Right lobe of liver (tissue), 4 donors: ENCODE measurements at regions not wholly inside any gene's neighbourhood (a gene's known extent, or its start where the extent isn't known, plus 50 kb on each side); places are given as distances from the start of the nearest gene placed in this dataset.

Experiments used
- POLR2A ChIP-seq: fragments of 450-650 bp; IDR thresholded peaks from one replicate; pipeline ENCODE4 v1.6.1; 2017; ENCODE audit warnings: antibody characterized with exemption, mild to moderate bottlenecking
- TF ChIP-seq, protein P1 (sequence below), 4 donors: fragments of 200-600 bp in 3 of 4; fragments of 450-650 bp in 1 of 4; IDR thresholded peaks; one replicate each; pipeline versions ENCODE4 v1.5.1 to v1.8.0; 2016 to 2022; ENCODE audit warnings: antibody characterized with exemption in 4 of 4, mild to moderate bottlenecking in 2 of 4
- donor health status: DM: no; HTN: no; CAD: no.
- donor health status: DM: no; HTN: no; CAD: no.
- donor health status: DM: no; HTN: yes; CAD: no.

DNA sequence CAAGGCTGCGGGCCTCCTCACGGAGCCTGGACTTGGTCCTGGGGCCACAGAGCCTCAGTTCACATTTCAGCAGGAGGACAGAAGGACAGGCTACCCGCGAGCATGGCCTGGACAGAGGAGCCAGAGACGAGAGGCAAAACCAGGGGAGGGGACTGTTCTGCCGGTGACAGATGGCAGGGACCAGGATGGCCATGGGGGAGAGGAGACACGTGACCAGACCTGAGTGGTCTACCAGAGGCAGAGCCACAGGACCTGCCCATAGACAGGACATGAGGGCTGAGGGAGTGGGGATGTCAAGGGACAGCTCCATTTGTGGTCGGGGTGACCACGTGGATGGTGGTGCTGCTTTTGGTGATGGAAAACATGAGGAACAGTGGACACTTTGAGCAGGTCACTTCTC lies 207.9 kb downstream of the NFATC2 start:
- TF ChIP-seq, protein P1, sequence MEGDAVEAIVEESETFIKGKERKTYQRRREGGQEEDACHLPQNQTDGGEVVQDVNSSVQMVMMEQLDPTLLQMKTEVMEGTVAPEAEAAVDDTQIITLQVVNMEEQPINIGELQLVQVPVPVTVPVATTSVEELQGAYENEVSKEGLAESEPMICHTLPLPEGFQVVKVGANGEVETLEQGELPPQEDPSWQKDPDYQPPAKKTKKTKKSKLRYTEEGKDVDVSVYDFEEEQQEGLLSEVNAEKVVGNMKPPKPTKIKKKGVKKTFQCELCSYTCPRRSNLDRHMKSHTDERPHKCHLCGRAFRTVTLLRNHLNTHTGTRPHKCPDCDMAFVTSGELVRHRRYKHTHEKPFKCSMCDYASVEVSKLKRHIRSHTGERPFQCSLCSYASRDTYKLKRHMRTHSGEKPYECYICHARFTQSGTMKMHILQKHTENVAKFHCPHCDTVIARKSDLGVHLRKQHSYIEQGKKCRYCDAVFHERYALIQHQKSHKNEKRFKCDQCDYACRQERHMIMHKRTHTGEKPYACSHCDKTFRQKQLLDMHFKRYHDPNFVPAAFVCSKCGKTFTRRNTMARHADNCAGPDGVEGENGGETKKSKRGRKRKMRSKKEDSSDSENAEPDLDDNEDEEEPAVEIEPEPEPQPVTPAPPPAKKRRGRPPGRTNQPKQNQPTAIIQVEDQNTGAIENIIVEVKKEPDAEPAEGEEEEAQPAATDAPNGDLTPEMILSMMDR (IDR thresholded peaks at IDR 0.05) = no peak
- no peak for TF ChIP-seq POLR2A
